Neural crest cell (in vitro differentiated cells): ENCODE measurements at regions not wholly inside any gene's neighbourhood (a gene's known extent, or its start where the extent isn't known, plus 50 kb on each side); places are given as distances from the start of the nearest gene placed in this dataset.

Experiments used
- DNase-seq: peaks from one replicate; pipeline ENCODE4 v3.0.0; 2021; ENCODE audit warnings: low read depth, mixed read lengths, low spot score
- H3K27ac Mint-ChIP-seq: one replicate; pipeline ENCODE4 v1.8.0; 2021; ENCODE audit warnings: mild to moderate bottlenecking, mixed read lengths; ENCODE audit not compliant: unreplicated experiment
- H3K27me3 Mint-ChIP-seq: 2 replicates; pipeline ENCODE4 v1.8.0; 2021; ENCODE audit warnings: low read depth, mild to moderate bottlenecking, mixed read lengths
- H3K36me3 Mint-ChIP-seq: 2 replicates; pipeline ENCODE4 v1.8.0; 2021; ENCODE audit warnings: low read depth, mild to moderate bottlenecking, mixed read lengths
- H3K4me1 Mint-ChIP-seq: 2 replicates; pipeline ENCODE4 v1.8.0; 2021; ENCODE audit warnings: mixed read lengths
- H3K4me3 Mint-ChIP-seq: one replicate; pipeline ENCODE4 v1.8.0; 2021; ENCODE audit warnings: mild to moderate bottlenecking, mixed read lengths
- H3K9me3 Mint-ChIP-seq: 2 replicates; pipeline ENCODE4 v1.8.0; 2021; ENCODE audit warnings: mixed read lengths
- TF ChIP-seq, protein P1 (sequence below): fragments of 200-600 bp; sonication (generic); conservative IDR thresholded peaks from 2 replicates; pipeline ENCODE4 v1.5.0; 2021; ENCODE audit warnings: antibody characterized with exemption, mild to moderate bottlenecking

DNA sequence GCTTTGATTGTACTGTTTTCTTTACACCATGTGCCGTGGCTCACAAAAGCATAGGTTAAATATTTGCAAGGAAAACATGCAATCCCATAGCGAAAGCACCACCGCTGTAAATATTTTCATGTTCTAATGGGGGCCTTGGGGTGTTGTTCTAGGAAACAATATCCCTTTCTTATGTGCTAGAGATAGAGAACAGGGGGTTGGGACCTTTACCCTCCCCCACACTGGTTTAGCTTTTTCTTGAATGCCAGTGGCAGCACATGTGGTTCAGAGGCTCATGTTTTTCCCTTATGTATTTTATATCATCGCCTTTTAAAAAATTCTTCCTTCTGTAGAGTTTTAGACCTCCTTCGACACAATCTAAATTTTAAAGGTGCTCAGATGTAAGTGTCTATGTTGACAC is 422.6 kb upstream of the TENM3 start:
- H3K4me1 Mint-ChIP-seq = peaks cover 36% of the 10 kb centered on the region
- TF ChIP-seq, protein P1, sequence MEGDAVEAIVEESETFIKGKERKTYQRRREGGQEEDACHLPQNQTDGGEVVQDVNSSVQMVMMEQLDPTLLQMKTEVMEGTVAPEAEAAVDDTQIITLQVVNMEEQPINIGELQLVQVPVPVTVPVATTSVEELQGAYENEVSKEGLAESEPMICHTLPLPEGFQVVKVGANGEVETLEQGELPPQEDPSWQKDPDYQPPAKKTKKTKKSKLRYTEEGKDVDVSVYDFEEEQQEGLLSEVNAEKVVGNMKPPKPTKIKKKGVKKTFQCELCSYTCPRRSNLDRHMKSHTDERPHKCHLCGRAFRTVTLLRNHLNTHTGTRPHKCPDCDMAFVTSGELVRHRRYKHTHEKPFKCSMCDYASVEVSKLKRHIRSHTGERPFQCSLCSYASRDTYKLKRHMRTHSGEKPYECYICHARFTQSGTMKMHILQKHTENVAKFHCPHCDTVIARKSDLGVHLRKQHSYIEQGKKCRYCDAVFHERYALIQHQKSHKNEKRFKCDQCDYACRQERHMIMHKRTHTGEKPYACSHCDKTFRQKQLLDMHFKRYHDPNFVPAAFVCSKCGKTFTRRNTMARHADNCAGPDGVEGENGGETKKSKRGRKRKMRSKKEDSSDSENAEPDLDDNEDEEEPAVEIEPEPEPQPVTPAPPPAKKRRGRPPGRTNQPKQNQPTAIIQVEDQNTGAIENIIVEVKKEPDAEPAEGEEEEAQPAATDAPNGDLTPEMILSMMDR = no peak
- DNase-seq = no peak
- no peak overlapping the region for H3K27ac Mint-ChIP-seq
- H3K4me3 Mint-ChIP-seq = no peak overlapping the region
- H3K27me3 Mint-ChIP-seq = peaks cover 67% of the 10 kb centered on the region
- no peaks in the 10 kb centered on the region for H3K36me3 Mint-ChIP-seq
- peaks cover 4% of the 10 kb centered on the region for H3K9me3 Mint-ChIP-seq

DNA sequence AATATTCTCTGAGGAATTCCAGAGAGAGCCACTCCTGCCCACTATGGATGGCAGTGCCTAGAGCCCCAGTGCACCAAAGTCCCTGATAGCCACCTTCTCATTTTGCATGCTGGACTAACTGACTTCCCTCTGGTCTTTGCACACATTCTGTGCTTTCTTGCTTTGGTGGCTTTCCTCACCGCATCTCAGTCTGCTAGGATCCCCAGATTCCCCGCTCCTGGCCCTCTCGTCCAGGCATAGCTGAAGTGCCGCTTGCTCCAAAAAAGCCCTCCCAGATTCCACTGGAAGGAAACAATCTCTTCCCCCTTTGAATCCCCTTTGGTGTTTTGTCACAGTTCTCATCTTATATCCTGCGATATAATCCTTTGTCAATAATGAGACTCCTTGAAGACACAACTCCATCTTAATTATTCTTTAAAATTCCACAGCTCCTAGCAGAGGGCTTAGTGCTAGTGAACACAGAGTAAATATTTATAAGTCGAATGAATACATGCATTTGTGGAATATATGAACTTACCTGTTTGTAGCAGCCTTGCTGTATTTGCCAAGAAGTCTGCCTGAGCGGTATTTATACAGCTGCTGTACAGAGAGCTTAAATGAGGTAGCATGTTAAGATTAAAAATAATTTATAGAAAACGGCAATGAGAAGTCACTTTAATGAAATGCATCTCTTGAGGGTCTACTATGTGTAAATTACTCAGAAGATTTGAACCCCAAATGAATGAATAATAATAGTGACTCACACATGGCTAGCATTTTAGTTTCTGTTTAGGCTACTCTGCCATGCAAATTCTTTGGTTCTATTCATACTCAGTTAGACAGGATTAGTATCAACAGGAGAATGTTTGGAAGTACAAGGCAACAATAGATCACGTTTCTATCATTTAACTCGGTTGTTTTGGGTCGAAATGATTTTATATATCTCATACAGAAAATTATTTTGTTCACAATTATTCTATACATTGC is 421.9 kb upstream of the TENM3 start:
- H3K27ac Mint-ChIP-seq = no peak overlapping the region
- TF ChIP-seq, protein P1 = no peak
- no peak for DNase-seq
- peaks cover 36% of the 10 kb centered on the region for H3K4me1 Mint-ChIP-seq
- peaks cover 65% of the 10 kb centered on the region for H3K27me3 Mint-ChIP-seq
- no peak overlapping the region for H3K4me3 Mint-ChIP-seq
- peaks cover 4% of the 10 kb centered on the region for H3K9me3 Mint-ChIP-seq
- H3K36me3 Mint-ChIP-seq = no peaks in the 10 kb centered on the region

DNA sequence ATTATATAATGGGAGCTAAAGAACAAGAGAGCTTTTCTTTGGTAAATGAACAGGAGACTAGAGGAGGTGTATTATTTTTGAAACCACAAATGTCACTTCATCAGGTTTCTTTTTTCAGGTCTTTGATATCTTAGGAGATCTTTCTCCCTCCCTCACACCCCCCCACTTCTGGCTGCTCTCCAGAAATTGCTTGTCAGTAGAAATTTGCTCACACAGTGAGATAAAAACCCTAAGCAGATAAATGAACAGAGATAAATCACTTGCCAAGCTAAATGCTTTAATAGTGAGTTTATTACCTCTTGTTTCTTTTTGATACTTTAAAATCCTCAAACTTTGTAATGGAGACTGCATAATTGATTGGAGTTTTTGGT is 421.2 kb upstream of the TENM3 start:
- DNase-seq = no peak
- H3K27ac Mint-ChIP-seq = no peak overlapping the region
- H3K4me1 Mint-ChIP-seq = peaks cover 36% of the 10 kb centered on the region
- no peaks in the 10 kb centered on the region for H3K36me3 Mint-ChIP-seq
- TF ChIP-seq, protein P1 = no peak
- H3K27me3 Mint-ChIP-seq = peaks cover 65% of the 10 kb centered on the region
- H3K9me3 Mint-ChIP-seq = peaks cover 4% of the 10 kb centered on the region
- no peak overlapping the region for H3K4me3 Mint-ChIP-seq

DNA sequence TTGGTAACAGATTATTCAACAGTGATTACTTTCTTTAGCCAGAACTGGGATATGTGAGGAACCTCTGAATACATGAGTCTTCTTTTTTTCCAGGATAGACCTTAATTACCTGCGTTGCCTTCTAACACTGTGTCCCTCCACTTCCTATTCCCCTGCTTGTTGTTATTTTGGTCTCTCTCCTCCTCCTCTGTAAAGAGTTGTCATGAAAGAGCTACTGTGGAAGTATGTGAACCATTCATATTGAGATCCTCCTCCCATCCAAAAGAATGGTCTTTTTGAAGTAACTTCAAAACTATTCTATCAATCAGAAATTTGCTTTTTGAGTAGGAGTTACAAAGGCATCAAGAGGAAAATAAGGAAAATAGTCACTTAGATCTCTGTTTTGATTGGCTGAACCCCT is 420.0 kb upstream of the TENM3 start:
- no peaks in the 10 kb centered on the region for H3K36me3 Mint-ChIP-seq
- H3K27ac Mint-ChIP-seq = no peak overlapping the region
- peaks cover 4% of the 10 kb centered on the region for H3K9me3 Mint-ChIP-seq
- H3K27me3 Mint-ChIP-seq = peaks cover 66% of the 10 kb centered on the region
- H3K4me3 Mint-ChIP-seq = no peak overlapping the region
- H3K4me1 Mint-ChIP-seq = peaks cover 36% of the 10 kb centered on the region
- TF ChIP-seq, protein P1 = no peak
- no peak for DNase-seq

DNA sequence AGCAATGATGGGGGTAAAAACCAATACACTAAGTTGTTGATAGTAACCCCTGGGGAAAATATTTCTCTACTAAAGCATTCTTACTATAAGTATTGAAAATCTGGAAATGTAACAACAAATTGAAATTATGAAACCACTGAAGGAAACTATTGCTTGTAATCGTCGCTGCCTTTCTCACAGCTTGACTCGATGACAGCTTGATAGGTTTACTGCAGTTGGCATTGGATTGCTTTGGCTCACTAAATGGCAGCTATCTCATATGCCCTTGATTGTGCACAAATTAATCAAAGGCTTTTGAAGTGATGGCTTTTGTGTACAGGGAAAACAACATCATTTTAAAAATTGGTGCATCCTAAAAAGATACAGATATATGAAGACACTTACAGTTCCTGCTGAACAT is 419.6 kb upstream of the TENM3 start:
- TF ChIP-seq, protein P1 = no peak
- Mint-ChIP-seq H3K4me1 (peaks cover 36% of the 10 kb centered on the region), H3K4me3 (no peak overlapping the region), H3K27me3 (peaks cover 68% of the 10 kb centered on the region), H3K9me3 (peaks cover 4% of the 10 kb centered on the region), H3K36me3 (no peaks in the 10 kb centered on the region), H3K27ac (no peak overlapping the region)
- DNase-seq = no peak
